ENCODE measurements at regions not wholly inside any gene's neighbourhood (a gene's known extent, or its start where the extent isn't known, plus 50 kb on each side); places are given as distances from the start of the nearest gene placed in this dataset.
A peak's percentile ranks its signal among the peaks of the same experiment; 100 is the strongest.

- Mint-ChIP-seq H3K27me3 (no peaks in the 10 kb centered on the region), H3K27ac (no peak overlapping the region), H3K9me3 (no peaks in the 10 kb centered on the region), H3K36me3 (ENCODE audit: low read depth) (no peaks in the 10 kb centered on the region), H3K4me3 (no peak overlapping the region), H3K4me1 (peaks cover 22% of the 10 kb centered on the region)
- ATAC-seq (no peak), DNase-seq (no peak)
These were observed 153.0 kb upstream of the PPP1R2C start for GRCh38 chrX:42930951-42931350.

GRCh38 chrX:42933187-42933586 lies 155.2 kb upstream of the PPP1R2C start:
- no peak overlapping the region for H3K4me3 Mint-ChIP-seq
- no peak for DNase-seq

DNA sequence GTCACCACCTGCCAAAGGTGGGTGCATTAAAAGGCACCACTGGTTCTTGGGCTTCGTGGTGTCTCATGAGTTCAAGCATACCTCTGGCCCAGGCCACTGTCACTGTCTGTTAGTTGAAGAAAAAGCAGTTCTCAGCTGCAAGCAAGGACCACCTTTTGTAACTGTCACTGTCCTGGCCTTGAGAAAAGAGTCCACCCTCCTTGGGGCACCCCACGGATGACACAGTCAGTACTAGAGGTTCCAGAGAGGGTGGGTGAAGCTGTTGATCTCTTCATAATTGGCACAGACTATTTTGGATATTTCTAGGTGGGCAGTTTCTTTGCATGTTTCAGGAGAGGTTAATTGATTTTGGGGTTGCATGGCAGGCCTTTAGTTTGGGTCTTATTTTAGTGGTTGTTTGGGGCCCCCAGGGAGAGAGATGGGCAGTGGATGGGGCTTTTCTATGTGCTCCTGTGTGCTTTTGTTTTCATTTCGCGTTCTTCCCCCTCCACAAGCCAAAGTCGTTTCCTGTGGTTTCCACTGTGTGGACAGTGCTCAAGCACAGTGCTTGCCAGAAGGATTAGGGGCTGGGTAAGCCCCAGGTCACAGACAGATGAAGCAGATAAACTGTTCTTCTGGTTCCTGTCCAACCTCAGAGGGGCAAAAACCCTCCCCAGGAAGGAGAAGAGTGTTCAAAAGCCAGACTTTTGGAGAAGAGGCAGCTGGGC lies 156.2 kb upstream of the PPP1R2C start:
- DNase-seq (no peak), ATAC-seq (peak; percentile 66)
- no peaks in the 10 kb centered on the region for H3K9me3 Mint-ChIP-seq
- H3K36me3 Mint-ChIP-seq (ENCODE audit: low read depth): peaks cover 6% of the 10 kb centered on the region
- H3K4me3 Mint-ChIP-seq: no peak overlapping the region
- H3K27me3 Mint-ChIP-seq: no peaks in the 10 kb centered on the region
- H3K27ac Mint-ChIP-seq: peak overlapping the region; percentile 46
- H3K4me1 Mint-ChIP-seq: peaks cover 27% of the 10 kb centered on the region

More at GRCh38 chrX:42933187-42933586, 155.2 kb upstream of the PPP1R2C start:
- ATAC-seq: no peak
- Mint-ChIP-seq H3K9me3 (no peaks in the 10 kb centered on the region), H3K36me3 (ENCODE audit: low read depth) (no peaks in the 10 kb centered on the region), H3K4me1 (peaks cover 22% of the 10 kb centered on the region), H3K27ac (no peak overlapping the region), H3K27me3 (no peaks in the 10 kb centered on the region)

- ATAC-seq: no peak
- H3K36me3 Mint-ChIP-seq (ENCODE audit: low read depth): peaks cover 6% of the 10 kb centered on the region
- H3K4me1 Mint-ChIP-seq: peaks cover 68% of the 10 kb centered on the region
- H3K4me3 Mint-ChIP-seq: no peak overlapping the region
- no peaks in the 10 kb centered on the region for H3K27me3 Mint-ChIP-seq
- H3K9me3 Mint-ChIP-seq: no peaks in the 10 kb centered on the region
- no peak for DNase-seq
- H3K27ac Mint-ChIP-seq: no peak overlapping the region
These were observed 163.7 kb upstream of the PPP1R2C start for GRCh38 chrX:42941671-42942070.

GRCh38 chrX:42943051-42943974 lies 165.3 kb upstream of the PPP1R2C start:
- Mint-ChIP-seq H3K4me1 (peaks cover 83% of the 10 kb centered on the region), H3K27ac (peak overlapping the region; percentile 86), H3K9me3 (no peaks in the 10 kb centered on the region), H3K36me3 (ENCODE audit: low read depth) (peaks cover 5% of the 10 kb centered on the region), H3K27me3 (no peaks in the 10 kb centered on the region), H3K4me3 (peak overlapping the region; percentile 32)
- ATAC-seq (no peak), DNase-seq (no peak)

DNA sequence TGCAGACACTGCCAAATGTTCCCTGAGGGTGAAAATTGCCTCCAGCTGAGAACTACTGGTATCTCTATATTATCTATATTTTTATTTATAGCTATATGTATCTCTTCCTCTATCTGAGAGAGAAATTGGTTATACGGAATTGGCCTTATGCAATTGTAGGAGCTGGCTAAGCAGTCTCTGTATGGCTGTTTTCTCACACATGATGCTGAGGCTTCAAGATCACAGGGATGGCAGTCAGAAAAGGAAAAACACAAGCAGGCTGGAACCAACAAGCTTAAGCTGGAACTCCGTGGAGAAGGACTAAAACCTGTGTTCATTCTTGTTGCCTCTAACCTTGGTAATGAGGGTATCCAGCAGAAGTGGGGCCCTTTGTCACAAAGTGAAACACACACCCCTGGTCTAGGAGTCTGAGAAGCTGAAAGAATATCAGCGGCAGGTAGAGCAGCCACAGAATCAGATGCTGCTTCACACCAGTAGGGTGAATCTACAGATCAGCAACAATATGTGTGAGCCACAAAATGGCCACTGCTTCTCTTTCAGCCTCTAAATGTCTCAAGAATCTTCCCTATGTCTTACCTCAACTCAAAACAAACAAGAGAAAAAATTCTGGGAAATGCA lies 166.5 kb upstream of the PPP1R2C start:
- H3K4me3 Mint-ChIP-seq: peak overlapping the region; percentile 48
- H3K4me1 Mint-ChIP-seq: peaks cover 90% of the 10 kb centered on the region
- no peaks in the 10 kb centered on the region for H3K9me3 Mint-ChIP-seq
- peak overlapping the region; percentile 94 for H3K27ac Mint-ChIP-seq
- H3K27me3 Mint-ChIP-seq: no peaks in the 10 kb centered on the region
- ATAC-seq (peak; percentile 41), DNase-seq (no peak)
- no peaks in the 10 kb centered on the region for H3K36me3 Mint-ChIP-seq (ENCODE audit: low read depth)

- H3K4me3 Mint-ChIP-seq: peak overlapping the region; percentile 79
- ATAC-seq (no peak), DNase-seq (no peak)
- no peaks in the 10 kb centered on the region for H3K27me3 Mint-ChIP-seq
- peaks cover 86% of the 10 kb centered on the region for H3K4me1 Mint-ChIP-seq
- peak overlapping the region; percentile 94 for H3K27ac Mint-ChIP-seq
- H3K36me3 Mint-ChIP-seq (ENCODE audit: low read depth): peaks cover 2% of the 10 kb centered on the region
- H3K9me3 Mint-ChIP-seq: no peaks in the 10 kb centered on the region
These were observed 168.7 kb upstream of the PPP1R2C start for GRCh38 chrX:42946544-42947194.

GRCh38 chrX:42948723-42949657 lies 171.0 kb upstream of the PPP1R2C start:
- peaks cover 73% of the 10 kb centered on the region for H3K4me1 Mint-ChIP-seq
- H3K4me3 Mint-ChIP-seq: peak overlapping the region; percentile 4
- peak overlapping the region; percentile 94 for H3K27ac Mint-ChIP-seq
- no peaks in the 10 kb centered on the region for H3K27me3 Mint-ChIP-seq
- peaks cover 7% of the 10 kb centered on the region for H3K36me3 Mint-ChIP-seq (ENCODE audit: low read depth)
- ATAC-seq (peak; percentile 52), DNase-seq (no peak)
- no peaks in the 10 kb centered on the region for H3K9me3 Mint-ChIP-seq

- Mint-ChIP-seq H3K4me1 (peaks cover 60% of the 10 kb centered on the region), H3K4me3 (no peak overlapping the region), H3K27me3 (no peaks in the 10 kb centered on the region), H3K36me3 (ENCODE audit: low read depth) (peaks cover 9% of the 10 kb centered on the region), H3K27ac (no peak overlapping the region), H3K9me3 (no peaks in the 10 kb centered on the region)
- ATAC-seq (peak; percentile 69), DNase-seq (no peak)
These were observed 173.8 kb upstream of the PPP1R2C start for GRCh38 chrX:42951747-42952146.

DNA sequence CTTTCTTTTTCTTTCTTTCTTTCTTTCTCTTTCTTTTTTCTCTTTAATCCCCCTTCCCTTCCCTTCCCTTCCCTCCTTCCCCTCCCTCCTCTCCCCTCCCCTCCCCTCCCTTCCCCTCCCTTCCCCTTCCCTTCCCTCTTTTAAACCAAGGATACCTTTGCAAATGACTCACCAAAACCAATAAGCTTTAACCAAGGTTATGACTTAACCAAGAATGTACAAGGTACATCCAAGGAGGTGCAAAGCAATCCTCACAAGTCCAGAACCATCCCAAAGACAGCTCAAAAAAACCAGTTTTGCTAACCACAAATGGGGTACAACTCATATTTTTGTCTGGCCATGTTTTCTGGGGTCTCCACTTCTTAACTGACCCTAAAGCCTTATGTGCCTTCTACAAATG lies 174.7 kb upstream of the PPP1R2C start:
- Mint-ChIP-seq H3K4me3 (no peak overlapping the region), H3K9me3 (no peaks in the 10 kb centered on the region), H3K27ac (no peak overlapping the region), H3K4me1 (peaks cover 52% of the 10 kb centered on the region), H3K36me3 (ENCODE audit: low read depth) (peaks cover 9% of the 10 kb centered on the region), H3K27me3 (no peaks in the 10 kb centered on the region)
- DNase-seq: no peak
- ATAC-seq: no peak

DNA sequence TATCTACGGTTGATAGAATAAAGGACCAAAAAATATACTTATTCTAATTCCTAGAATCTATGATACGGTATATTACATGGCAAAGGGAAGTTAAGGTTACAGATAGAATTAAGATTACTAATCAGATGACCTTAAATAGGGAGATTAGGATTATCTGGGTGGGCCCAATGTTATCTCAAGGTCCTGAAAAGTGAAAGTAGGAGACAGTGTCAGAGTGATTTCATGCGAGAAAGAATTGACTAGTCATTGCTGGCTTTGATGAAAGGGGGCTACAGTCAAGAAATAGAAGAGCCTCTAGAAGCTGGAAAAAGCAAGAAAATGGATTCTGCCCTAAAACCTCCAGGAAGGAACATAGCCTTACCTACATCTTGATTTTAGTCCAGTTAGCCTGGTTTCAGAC lies 176.9 kb upstream of the PPP1R2C start:
- DNase-seq: no peak
- ATAC-seq: no peak
- Mint-ChIP-seq H3K36me3 (ENCODE audit: low read depth) (peaks cover 7% of the 10 kb centered on the region), H3K4me1 (peaks cover 31% of the 10 kb centered on the region), H3K9me3 (no peaks in the 10 kb centered on the region), H3K27ac (no peak overlapping the region), H3K4me3 (no peak overlapping the region), H3K27me3 (no peaks in the 10 kb centered on the region)

DNA sequence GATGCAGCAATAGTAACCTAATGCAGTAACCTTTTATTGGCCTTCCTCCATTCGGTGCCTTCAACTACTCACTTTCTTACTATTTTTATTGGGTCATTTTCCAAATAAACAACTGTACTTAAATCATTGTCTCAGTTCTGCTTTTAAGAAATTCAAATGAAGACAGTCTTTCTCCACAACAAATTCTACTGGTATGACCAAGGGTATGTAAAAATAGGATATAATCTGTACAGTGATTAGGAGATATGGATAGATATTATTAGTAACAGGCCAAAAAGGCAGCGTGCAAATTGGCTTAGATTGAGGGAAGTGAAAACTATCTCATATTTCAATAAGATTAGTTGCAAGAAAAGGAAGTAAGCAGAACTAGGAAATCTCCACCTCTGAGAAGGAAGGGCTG lies 177.4 kb upstream of the PPP1R2C start:
- DNase-seq: no peak
- ATAC-seq: no peak
- Mint-ChIP-seq H3K9me3 (no peaks in the 10 kb centered on the region), H3K4me1 (peaks cover 31% of the 10 kb centered on the region), H3K4me3 (no peak overlapping the region), H3K36me3 (ENCODE audit: low read depth) (peaks cover 7% of the 10 kb centered on the region), H3K27ac (peak overlapping the region; percentile 79), H3K27me3 (no peaks in the 10 kb centered on the region)

- Mint-ChIP-seq H3K27me3 (no peaks in the 10 kb centered on the region), H3K9me3 (no peaks in the 10 kb centered on the region), H3K4me1 (no peaks in the 10 kb centered on the region), H3K4me3 (no peak overlapping the region), H3K36me3 (ENCODE audit: low read depth) (peaks cover 3% of the 10 kb centered on the region), H3K27ac (no peak overlapping the region)
- ATAC-seq: no peak
- no peak for DNase-seq
These were observed 189.8 kb upstream of the PPP1R2C start for GRCh38 chrX:42967681-42968300.

All from activated naive CD8-positive, alpha-beta T cell treated with anti-CD3 and anti-CD28 coated beads, Interleukin-2, amount 50 U/mL, for 24 hours (primary cell).